ENCODE measurements at regions not wholly inside any gene's neighbourhood (a gene's known extent, or its start where the extent isn't known, plus 50 kb on each side); places are given as distances from the start of the nearest gene placed in this dataset.
"Not testable (repeated sequence)": the region's sequence is repeated elsewhere in the genome, so short reads cannot be mapped to it uniquely, and the experiment has no call there.

- no peak for DNase-seq
Measured at GRCh38 chr3:182617500-182617899, 175.8 kb upstream of the ATP11B start.

- DNase-seq: peak; percentile 20
Measured at GRCh38 chr3:182618085-182618732, 175.1 kb upstream of the ATP11B start.

- no peak for DNase-seq
Measured at GRCh38 chr3:182618981-182619591, 174.2 kb upstream of the ATP11B start.

- DNase-seq: no peak
Measured at GRCh38 chr3:182620723-182621434, 172.4 kb upstream of the ATP11B start.

- no peak for DNase-seq
Measured at GRCh38 chr3:182621435-182622240, 171.7 kb upstream of the ATP11B start.

- no peak for DNase-seq
Measured at GRCh38 chr3:182622241-182622545, 171.1 kb upstream of the ATP11B start.

GRCh38 chr3:182626484-182627467 lies 166.5 kb upstream of the ATP11B start:
- no peak for DNase-seq

- DNase-seq: no peak
Measured at GRCh38 chr3:182628531-182628930, 164.8 kb upstream of the ATP11B start.

GRCh38 chr3:182629521-182629920 lies 163.8 kb upstream of the ATP11B start:
- DNase-seq: no peak

- DNase-seq: no peak
Measured at GRCh38 chr3:182631183-182632076, 161.9 kb upstream of the ATP11B start.

- no peak for DNase-seq
Measured at GRCh38 chr3:182632077-182632393, 161.3 kb upstream of the ATP11B start.

- no peak for DNase-seq
Measured at GRCh38 chr3:182633186-182633585, 160.1 kb upstream of the ATP11B start.

- no peak for DNase-seq
Measured at GRCh38 chr3:182636646-182637045, 156.7 kb upstream of the ATP11B start.

- DNase-seq: no peak
Measured at GRCh38 chr3:182637350-182638110, 155.8 kb upstream of the ATP11B start.

GRCh38 chr3:182644013-182644412 lies 149.3 kb upstream of the ATP11B start:
- DNase-seq: no peak

- DNase-seq: no peak
Measured at GRCh38 chr3:182644790-182645433, 148.4 kb upstream of the ATP11B start.

GRCh38 chr3:182650568-182651128 lies 142.7 kb upstream of the ATP11B start:
- DNase-seq: no peak

GRCh38 chr3:182651461-182651860 lies 141.8 kb upstream of the ATP11B start:
- no peak for DNase-seq

GRCh38 chr3:182653065-182653464 lies 140.2 kb upstream of the ATP11B start:
- DNase-seq: not testable (repeated sequence)

GRCh38 chr3:182668541-182668940 lies 124.8 kb upstream of the ATP11B start:
- DNase-seq: no peak

All from NCI-H2171 (cell line).